NT2/D1 (cell line): ENCODE measurements at regions not wholly inside any gene's neighbourhood (a gene's known extent, or its start where the extent isn't known, plus 50 kb on each side); places are given as distances from the start of the nearest gene placed in this dataset.

Experiments
- DNase-seq: peaks from one replicate; pipeline ENCODE4 v3.0.0-alpha.2; 2011; ENCODE audit warnings: low read depth, low spot score
- H3K27me3 ChIP-seq: 2 replicates; pipeline ENCODE4 v1.6.0; 2011; ENCODE audit warnings: mild to moderate bottlenecking; ENCODE audit not compliant: insufficient read length, insufficient read depth
- H3K36me3 ChIP-seq: 2 replicates; pipeline ENCODE4 v1.6.1; 2011; ENCODE audit warnings: mild to moderate bottlenecking, low read length, mixed read lengths; ENCODE audit not compliant: insufficient read depth, insufficient read length
- H3K4me1 ChIP-seq: 2 replicates; pipeline ENCODE4 v1.5.1; 2011; ENCODE audit not compliant: insufficient read depth, insufficient read length
- H3K4me3 ChIP-seq: 2 replicates; pipeline ENCODE4 v1.5.1; 2011; ENCODE audit warnings: low read depth; ENCODE audit not compliant: insufficient read length
- H3K9ac ChIP-seq: 2 replicates; pipeline ENCODE4 v1.6.0; 2011; ENCODE audit warnings: low read depth; ENCODE audit not compliant: insufficient read length
- H3K9me3 ChIP-seq: 2 replicates; pipeline ENCODE4 v1.5.1; 2011; ENCODE audit warnings: mild to moderate bottlenecking, low read length; ENCODE audit not compliant: insufficient read depth
- SUZ12 ChIP-seq: IDR thresholded peaks from 2 replicates; pipeline ENCODE4 v1.6.1; 2011; ENCODE audit not compliant: insufficient read length, insufficient read depth; ENCODE audit errors: extremely low read depth
- YY1 ChIP-seq: IDR thresholded peaks from 2 replicates; pipeline ENCODE4 v1.6.1; 2011; ENCODE audit not compliant: insufficient read length, insufficient read depth
- ZNF274 ChIP-seq: IDR thresholded peaks from 2 replicates; pipeline ENCODE4 v1.6.1; 2011; ENCODE audit warnings: mild to moderate bottlenecking, low read depth, low read length

DNA sequence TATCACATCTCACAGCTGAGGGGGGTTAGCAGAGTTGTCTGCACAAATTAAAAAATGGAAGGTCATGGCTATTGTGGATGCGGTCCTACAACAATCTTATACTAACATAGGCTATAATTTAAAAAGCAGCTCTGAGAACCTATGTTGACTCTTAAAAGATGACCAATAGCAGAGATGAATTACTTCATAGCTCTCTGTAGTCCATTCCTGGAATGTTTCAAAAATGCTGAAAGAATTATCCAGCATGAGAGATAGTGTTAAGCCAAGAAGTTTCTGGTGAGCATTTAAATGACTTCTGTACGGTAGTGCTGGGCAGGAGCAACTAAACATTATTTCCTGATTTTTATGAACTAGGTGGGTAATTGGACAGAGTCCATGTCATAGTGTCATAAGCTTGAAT, 218.2 kb upstream of the NUDT12 start:
- Histone ChIP-seq H3K9ac (no peak overlapping the region), H3K9me3 (no peaks in the 10 kb centered on the region; the same call in 1 of the 2 replicates), H3K4me1 (no peaks in the 10 kb centered on the region), H3K36me3 (no peaks in the 10 kb centered on the region), H3K4me3 (no peak overlapping the region), H3K27me3 (no peaks in the 10 kb centered on the region)
- no peak for DNase-seq
- TF ChIP-seq ZNF274, result no peak
- no peak for TF ChIP-seq YY1
- no peak for TF ChIP-seq SUZ12

GRCh38 chr5:103774721-103775120, 212.1 kb upstream of the NUDT12 start:
- no peak for TF ChIP-seq SUZ12
- no peak for TF ChIP-seq YY1
- no peak for TF ChIP-seq ZNF274
- Histone ChIP-seq H3K4me3 (no peak overlapping the region), H3K4me1 (no peaks in the 10 kb centered on the region), H3K36me3 (no peaks in the 10 kb centered on the region), H3K9me3 (no peaks in the 10 kb centered on the region; the same call in 1 of the 2 replicates), H3K27me3 (no peaks in the 10 kb centered on the region), H3K9ac (no peak overlapping the region)
- no peak for DNase-seq

DNA sequence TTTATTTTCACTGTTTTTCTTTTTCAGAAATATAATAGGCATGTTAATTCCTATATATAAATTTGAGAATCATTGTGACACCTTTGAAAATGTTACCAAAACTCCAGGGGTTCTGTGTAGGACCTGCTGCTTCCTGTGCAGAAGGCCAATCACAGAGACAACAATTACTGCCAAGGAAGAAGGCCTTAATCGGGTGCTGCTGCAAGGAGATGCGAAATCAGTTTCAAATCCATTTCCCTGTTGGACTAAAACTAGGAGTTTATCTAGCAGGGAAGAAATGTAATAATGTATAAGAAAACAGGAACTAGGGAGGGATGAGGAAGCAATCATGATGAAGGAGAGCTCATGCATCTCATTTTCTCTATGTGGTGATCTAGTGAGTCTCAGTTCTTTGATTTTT, 209.7 kb upstream of the NUDT12 start:
- Histone ChIP-seq H3K4me3 (no peak overlapping the region), H3K36me3 (no peaks in the 10 kb centered on the region), H3K27me3 (no peaks in the 10 kb centered on the region), H3K9me3 (no peaks in the 10 kb centered on the region; the same call in 1 of the 2 replicates), H3K9ac (no peak overlapping the region), H3K4me1 (no peaks in the 10 kb centered on the region)
- TF ChIP-seq ZNF274 (no peak), SUZ12 (no peak), YY1 (no peak)
- DNase-seq, result no peak

DNA sequence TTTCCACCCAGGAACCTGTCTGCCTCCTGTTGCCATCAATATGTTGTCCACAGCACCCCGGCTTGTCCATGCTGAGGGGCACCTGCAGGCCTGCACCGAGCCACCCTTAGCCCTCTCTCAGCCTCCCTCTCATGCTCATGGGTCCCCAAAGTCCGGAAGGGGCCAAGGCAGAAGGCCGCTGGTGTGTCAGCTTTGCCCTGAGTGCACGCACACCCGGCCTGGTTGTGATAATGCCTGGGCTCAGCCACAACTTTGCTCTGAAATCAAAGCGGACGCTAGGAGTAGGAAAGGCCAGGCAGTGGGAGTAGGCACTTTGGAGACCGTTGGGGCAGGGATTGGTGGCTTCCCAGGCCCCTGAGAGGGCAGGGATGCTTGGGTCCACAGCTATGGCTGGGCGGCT, 201.8 kb upstream of the NUDT12 start:
- H3K9ac ChIP-seq, result no peak overlapping the region
- no peak for DNase-seq
- H3K4me3 ChIP-seq, result no peak overlapping the region
- H3K36me3 ChIP-seq, result no peaks in the 10 kb centered on the region
- H3K27me3 ChIP-seq, result no peaks in the 10 kb centered on the region
- no peaks in the 10 kb centered on the region for H3K9me3 ChIP-seq
- no peaks in the 10 kb centered on the region for H3K4me1 ChIP-seq
- TF ChIP-seq SUZ12, result no peak
- TF ChIP-seq ZNF274, result no peak
- TF ChIP-seq YY1, result no peak

DNA sequence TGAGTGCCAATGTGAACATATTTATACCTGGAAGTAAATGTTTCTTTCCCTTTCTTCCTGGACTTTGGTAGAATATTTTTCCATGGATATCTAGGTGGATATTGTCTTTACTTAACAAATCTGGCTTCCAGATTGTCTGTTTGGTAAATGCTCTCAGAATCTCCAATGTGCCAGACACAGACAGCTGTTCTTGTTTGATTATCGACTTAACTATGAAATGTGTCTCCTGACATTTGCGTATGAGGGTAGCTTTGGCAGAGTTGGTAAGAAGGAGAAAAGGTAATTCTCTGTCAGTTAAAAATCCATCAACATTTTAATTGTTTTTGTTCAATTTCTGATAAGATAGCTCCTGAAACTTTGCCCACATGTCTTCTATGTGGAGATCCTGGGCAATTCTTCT, 196.4 kb upstream of the NUDT12 start:
- H3K9me3 ChIP-seq, result no peaks in the 10 kb centered on the region
- no peaks in the 10 kb centered on the region for H3K4me1 ChIP-seq
- H3K9ac ChIP-seq, result no peak overlapping the region
- no peak for DNase-seq
- no peak overlapping the region for H3K4me3 ChIP-seq
- H3K27me3 ChIP-seq, result no peaks in the 10 kb centered on the region
- TF ChIP-seq YY1 (no peak), SUZ12 (no peak), ZNF274 (no peak)
- H3K36me3 ChIP-seq, result no peaks in the 10 kb centered on the region

GRCh38 chr5:103755974-103756373, 193.4 kb upstream of the NUDT12 start:
- no peaks in the 10 kb centered on the region for H3K9me3 ChIP-seq
- TF ChIP-seq SUZ12 (no peak), YY1 (no peak), ZNF274 (no peak)
- no peaks in the 10 kb centered on the region for H3K27me3 ChIP-seq
- H3K4me3 ChIP-seq, result no peak overlapping the region
- no peaks in the 10 kb centered on the region for H3K4me1 ChIP-seq
- H3K36me3 ChIP-seq, result no peaks in the 10 kb centered on the region
- no peak for DNase-seq
- H3K9ac ChIP-seq, result no peak overlapping the region

DNA sequence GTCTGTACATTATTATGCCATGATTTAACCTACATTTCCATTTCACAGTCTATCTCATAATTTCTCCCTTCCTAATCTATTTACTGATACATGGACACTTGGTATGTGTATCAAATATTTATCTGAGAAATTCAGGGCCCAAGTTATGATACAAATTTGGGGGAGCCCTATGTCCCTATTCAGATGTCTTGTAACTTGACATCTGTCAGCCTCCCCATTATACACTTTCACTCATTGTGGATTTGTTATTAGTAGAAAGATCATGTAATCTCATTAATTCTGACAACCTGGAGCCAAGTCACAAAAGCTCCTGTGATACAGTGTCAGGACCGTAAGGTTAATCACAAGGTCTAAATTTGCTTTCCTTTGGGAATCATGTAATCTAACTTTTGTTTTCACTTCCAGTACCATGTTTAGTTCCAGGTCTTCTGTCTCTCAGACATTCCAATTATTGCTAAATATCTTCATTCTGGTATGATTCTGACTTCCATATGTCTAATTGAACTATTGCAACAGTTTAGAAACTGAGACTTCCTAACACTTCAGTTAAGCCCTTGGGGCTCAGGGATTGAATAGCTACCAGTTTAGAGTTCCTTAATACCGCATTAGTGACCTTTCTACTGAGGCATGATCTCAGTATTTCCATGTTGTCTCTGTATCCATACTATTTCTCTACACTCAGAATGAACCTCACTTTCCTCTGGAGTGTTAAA, 182.9 kb upstream of the NUDT12 start:
- Histone ChIP-seq H3K9ac (no peak overlapping the region), H3K9me3 (no peaks in the 10 kb centered on the region), H3K4me1 (no peaks in the 10 kb centered on the region), H3K4me3 (no peak overlapping the region), H3K36me3 (no peaks in the 10 kb centered on the region), H3K27me3 (no peaks in the 10 kb centered on the region)
- TF ChIP-seq YY1 (no peak), SUZ12 (no peak), ZNF274 (no peak)
- DNase-seq, result no peak
